Tibial nerve (tissue), 4 donors: ENCODE measurements at regions not wholly inside any gene's neighbourhood (a gene's known extent, or its start where the extent isn't known, plus 50 kb on each side); places are given as distances from the start of the nearest gene placed in this dataset.

ENCODE experiments used
- DNase-seq, 2 donors: peaks; one replicate each; pipeline ENCODE4 v3.0.0-alpha.2; 2019; ENCODE audit warnings: low spot score in 2 of 2
- H3K27ac ChIP-seq, 4 donors: fragments of 200-600 bp; sonication (generic) in 3 of 4; one replicate each; pipeline ENCODE4 v1.5.1; 2017 to 2019; ENCODE audit warnings: mild to moderate bottlenecking in 1 of 4
- H3K27me3 ChIP-seq, 2 donors: fragments of 200-600 bp; sonication (generic) in 1 of 2; one replicate each; pipeline versions ENCODE4 v1.5.1 to v1.6.0; 2017 to 2019
- H3K36me3 ChIP-seq, 3 donors: fragments of 200-600 bp; sonication (generic); one replicate each; pipeline ENCODE4 v1.5.1; 2018 to 2019
- H3K4me1 ChIP-seq, 4 donors: fragments of 200-600 bp; sonication (generic) in 3 of 4; one replicate each; pipeline ENCODE4 v1.5.1; 2017 to 2019
- H3K4me3 ChIP-seq, 4 donors: fragments of 200-600 bp; sonication (generic) in 3 of 4; one replicate each; pipeline ENCODE4 v1.5.1; 2017 to 2019; ENCODE audit warnings: mild to moderate bottlenecking in 1 of 4, moderate library complexity in 1 of 4
- H3K9me3 ChIP-seq, 4 donors: fragments of 200-600 bp; sonication (generic) in 3 of 4; one replicate each; pipeline ENCODE4 v1.5.1; 2017 to 2019
- CTCF ChIP-seq, 5 experiments: fragments of 200-600 bp in 3 of 5; fragments of 450-650 bp in 2 of 5; sonication (generic) in 3 of 5; IDR thresholded peaks; one replicate each; pipeline ENCODE4 v1.5.1; 2016 to 2019; ENCODE audit warnings: antibody characterized with exemption in 5 of 5, mild to moderate bottlenecking in 3 of 5, moderate library complexity in 2 of 5
- EP300 ChIP-seq, 2 donors: sonication (generic); formaldehyde crosslinking; IDR thresholded peaks; one replicate each; pipeline ENCODE4 v1.6.1; 2017; ENCODE audit warnings: antibody characterized with exemption in 2 of 2, mild to moderate bottlenecking in 1 of 2
- POLR2A ChIP-seq, 2 donors: fragments of 450-650 bp; IDR thresholded peaks; one replicate each; pipeline ENCODE4 v1.6.1; 2017; ENCODE audit warnings: antibody characterized with exemption in 2 of 2, mild to moderate bottlenecking in 2 of 2, moderate library complexity in 2 of 2
- WGBS, 2 donors: methylation state at CpG; one replicate each; pipeline ENCODE4 v1.1.5; 2018; 5-methylcytosine and 5-hydroxymethylcytosine counted together

GRCh38 chr4:3671571-3672464, 94.4 kb upstream of the ADRA2C start:
- Histone ChIP-seq H3K36me3 (no peaks in the 10 kb centered on the region), H3K27me3 (peaks cover 0 to 2% of the 10 kb centered on the region in 2 donors), H3K9me3 (peaks cover 0 to 25% (median 0%) of the 10 kb centered on the region in 4 donors), H3K4me3 (no peak overlapping the region), H3K27ac (no peak overlapping the region), H3K4me1 (no peaks in the 10 kb centered on the region)
- TF ChIP-seq POLR2A (IDR thresholded peaks at IDR 0.05), result no peak
- TF ChIP-seq CTCF (IDR thresholded peaks at IDR 0.05), result no peak
- no peak for TF ChIP-seq EP300 (IDR thresholded peaks at IDR 0.05)
- DNase-seq, result no peak
- 77 to 78% methylated on average over 12 of the region's 12 CpGs for WGBS, 2 donors

GRCh38 chr4:3670521-3671519, 95.4 kb upstream of the ADRA2C start:
- no peak for DNase-seq
- whole genome bisulfite sequencing, 2 donors, result 84 to 89% methylated on average over 34 of the region's 37 CpGs
- H3K36me3 ChIP-seq, result no peaks in the 10 kb centered on the region
- H3K4me1 ChIP-seq, result no peaks in the 10 kb centered on the region
- peaks cover 0 to 30% (median 0%) of the 10 kb centered on the region in 4 donors for H3K9me3 ChIP-seq
- H3K4me3 ChIP-seq, result no peak overlapping the region
- no peak for TF ChIP-seq CTCF (IDR thresholded peaks at IDR 0.05)
- TF ChIP-seq EP300 (IDR thresholded peaks at IDR 0.05), result no peak
- no peak for TF ChIP-seq POLR2A (IDR thresholded peaks at IDR 0.05)
- H3K27ac ChIP-seq, result no peak overlapping the region
- no peaks in the 10 kb centered on the region for H3K27me3 ChIP-seq

- TF ChIP-seq POLR2A (IDR thresholded peaks at IDR 0.05) (no peak), CTCF (IDR thresholded peaks at IDR 0.05) (no peak), EP300 (IDR thresholded peaks at IDR 0.05) (no peak)
- Histone ChIP-seq H3K9me3 (peaks cover 0 to 30% (median 0%) of the 10 kb centered on the region in 4 donors), H3K4me3 (no peak overlapping the region), H3K36me3 (no peaks in the 10 kb centered on the region), H3K4me1 (no peaks in the 10 kb centered on the region), H3K27me3 (no peaks in the 10 kb centered on the region), H3K27ac (no peak overlapping the region)
- WGBS, 2 donors, result 88 to 94% methylated on average over 17 of the region's 21 CpGs
- DNase-seq, result no peak
These were observed 96.6 kb upstream of the ADRA2C start for GRCh38 chr4:3669553-3669949.

GRCh38 chr4:3668825-3669552, 97.2 kb upstream of the ADRA2C start:
- Histone ChIP-seq H3K36me3 (no peaks in the 10 kb centered on the region), H3K4me3 (no peak overlapping the region), H3K27ac (no peak overlapping the region), H3K4me1 (no peaks in the 10 kb centered on the region), H3K9me3 (peaks cover 0 to 30% (median 0%) of the 10 kb centered on the region in 4 donors), H3K27me3 (no peaks in the 10 kb centered on the region)
- no peak for DNase-seq
- WGBS, 2 donors, result 85 to 89% methylated on average over 23 to 27 of the region's 27 CpGs
- TF ChIP-seq EP300 (IDR thresholded peaks at IDR 0.05) (no peak), POLR2A (IDR thresholded peaks at IDR 0.05) (no peak), CTCF (IDR thresholded peaks at IDR 0.05) (no peak)
